PC-9 (cell line): ENCODE measurements at regions not wholly inside any gene's neighbourhood (a gene's known extent, or its start where the extent isn't known, plus 50 kb on each side); places are given as distances from the start of the nearest gene placed in this dataset.

Experiments used
- BruUV-seq: library from RNA; stranded (reverse); fragments of 400-500 nt; replicated peaks from 2 replicates; lab custom pipeline; 2021; lab: Mats Ljungman, UMichigan
- CTCF ChIA-PET: fragments of 300-600 bp; sonication (Branson Sonifier 250); formaldehyde crosslinking; loops from one replicate; lab custom pipeline; 2022; ENCODE audit warnings: antibody characterized with exemption; lab: Charles Lee
- POLR2A ChIA-PET: fragments of 300-600 bp; sonication (Branson Sonifier 250); formaldehyde crosslinking; loops from one replicate; lab custom pipeline; 2022; ENCODE audit warnings: antibody characterized with exemption; ENCODE audit not compliant: unreplicated experiment; lab: Charles Lee
- DNase-seq, 2 experiments: peaks; one replicate each; pipeline versions ENCODE4 v3.0.0 to v3.0.0-alpha.2; 2015 to 2022; ENCODE audit warnings: mixed read lengths in 1 of 2
- H2AFZ ChIP-seq: fragments of 200-600 bp; sonication (generic); 2 replicates; pipeline ENCODE4 v1.8.1; 2017; ENCODE audit warnings: antibody characterized with exemption
- H3F3A ChIP-seq: fragments of 200-600 bp; sonication (generic); 2 replicates; pipeline ENCODE4 v1.8.1; 2017; ENCODE audit warnings: antibody characterized with exemption, mild to moderate bottlenecking, low read depth; ENCODE audit not compliant: insufficient read depth
- H3K27ac ChIP-seq: fragments of 200-600 bp; sonication (generic); 2 replicates; pipeline ENCODE4 v1.6.1; 2016; ENCODE audit warnings: mixed run types
- H3K27me3 ChIP-seq: fragments of 200-600 bp; sonication (generic); 2 replicates; pipeline ENCODE4 v1.6.1; 2016; ENCODE audit warnings: low read depth, mixed run types; ENCODE audit not compliant: insufficient read depth
- H3K36me3 ChIP-seq: fragments of 200-600 bp; sonication (generic); 2 replicates; pipeline ENCODE4 v1.6.1; 2016; ENCODE audit warnings: low read depth, mixed run types
- H3K4me1 ChIP-seq: fragments of 200-600 bp; sonication (generic); replicated peaks from 2 replicates; pipeline ENCODE4 v1.6.1; 2016; ENCODE audit warnings: mixed run types; ENCODE audit not compliant: insufficient read depth
- H3K4me2 ChIP-seq: fragments of 200-600 bp; sonication (generic); 2 replicates; pipeline ENCODE4 v1.6.1; 2017; ENCODE audit warnings: mixed run types
- H3K4me3 ChIP-seq: fragments of 200-600 bp; sonication (generic); 2 replicates; pipeline ENCODE4 v1.6.1; 2016; ENCODE audit warnings: mixed run types
- H3K79me2 ChIP-seq: fragments of 200-600 bp; sonication (generic); 2 replicates; pipeline ENCODE4 v1.6.1; 2017; ENCODE audit warnings: low read depth, mixed run types
- H3K9me2 ChIP-seq: fragments of 200-600 bp; sonication (generic); 2 replicates; pipeline ENCODE4 v1.8.1; 2017; ENCODE audit warnings: mild to moderate bottlenecking; ENCODE audit not compliant: insufficient read depth
- H3K9me3 ChIP-seq: fragments of 200-600 bp; sonication (generic); 2 replicates; pipeline ENCODE4 v1.8.1; 2016; ENCODE audit warnings: low read depth; ENCODE audit not compliant: insufficient read depth
- H4K20me1 ChIP-seq: fragments of 200-600 bp; sonication (generic); 2 replicates; pipeline ENCODE4 v1.8.1; 2017; ENCODE audit not compliant: insufficient read depth
- CTCF ChIP-seq: fragments of 200-600 bp; sonication (generic); conservative IDR thresholded peaks from 2 replicates; pipeline ENCODE4 v1.6.1; 2017; ENCODE audit warnings: mixed run types, antibody characterized with exemption, mild to moderate bottlenecking, moderate library complexity
- EZH2 ChIP-seq: fragments of 200-600 bp; sonication (generic); IDR thresholded peaks from 2 replicates; pipeline ENCODE4 v1.8.0; 2017; ENCODE audit warnings: antibody characterized with exemption, low read depth
- intact Hi-C: fragments of 100-400 bp; cut with micrococcal nuclease; formaldehyde crosslinking; loops from one replicate; pipeline ENCODE4 v1.10.0; 2022; ENCODE audit not compliant: unreplicated experiment

GRCh38 chr1:30194741-30195423 is 528.5 kb downstream of the MATN1 start:
- no peaks in the 10 kb centered on the region for H3F3A ChIP-seq
- no peaks in the 10 kb centered on the region for H4K20me1 ChIP-seq
- BruUV-seq: no TSS peak
- H2AFZ ChIP-seq: no peak overlapping the region
- ChIA-PET POLR2A (no interaction called here), CTCF (no interaction called here)
- no peak for TF ChIP-seq CTCF
- H3K27me3 ChIP-seq: 0 out of 2 replicates have a peak, but pooled peaks cover 14% of the 10 kb centered on the region
- DNase-seq: no peak
- intact Hi-C loops: no loop called here
- no peaks in the 10 kb centered on the region for H3K4me1 ChIP-seq
- no peaks in the 10 kb centered on the region for H3K36me3 ChIP-seq
- H3K9me3 ChIP-seq: no peaks in the 10 kb centered on the region
- H3K79me2 ChIP-seq: no peaks in the 10 kb centered on the region
- no peak overlapping the region for H3K27ac ChIP-seq
- no peaks in the 10 kb centered on the region for H3K9me2 ChIP-seq
- no peak overlapping the region for H3K4me3 ChIP-seq
- no peak overlapping the region for H3K4me2 ChIP-seq

DNA sequence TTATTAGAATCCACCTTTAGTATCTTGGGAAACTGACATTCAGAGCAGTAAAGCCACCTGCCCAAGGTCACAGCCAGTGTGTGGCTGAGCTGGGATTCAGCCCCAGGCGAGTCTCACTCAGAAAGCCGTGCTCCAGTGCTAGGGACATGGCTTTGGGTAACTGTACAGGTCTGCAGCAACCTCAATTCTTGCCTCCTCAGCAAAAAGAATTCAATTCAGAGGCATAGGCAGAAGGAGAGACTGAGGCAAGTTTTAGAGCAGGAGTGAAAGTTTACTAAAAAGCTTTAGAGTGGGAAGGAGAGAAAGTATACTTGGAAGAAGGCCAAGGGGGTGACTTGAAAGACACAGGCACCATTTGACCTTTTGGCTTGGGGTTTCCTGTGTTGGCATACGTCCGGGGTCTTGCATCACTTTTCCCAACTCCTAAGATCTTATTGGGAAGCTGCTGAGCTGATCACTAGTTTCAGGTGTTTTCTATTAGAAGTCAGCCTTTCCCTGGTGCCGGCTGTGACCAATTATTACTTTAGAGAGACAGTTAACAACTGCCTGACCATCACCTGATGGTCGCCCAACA is 529.3 kb downstream of the MATN1 start:
- no peak overlapping the region for H3K4me3 ChIP-seq
- no peaks in the 10 kb centered on the region for H3K9me2 ChIP-seq
- no peak for DNase-seq
- intact Hi-C loops: no loop called here
- no peaks in the 10 kb centered on the region for H3K79me2 ChIP-seq
- H3K27ac ChIP-seq: no peak overlapping the region
- ChIA-PET CTCF (no interaction called here), POLR2A (no interaction called here)
- no TSS peak for BruUV-seq
- no peaks in the 10 kb centered on the region for H3F3A ChIP-seq
- H3K4me2 ChIP-seq: no peak overlapping the region
- no peaks in the 10 kb centered on the region for H3K9me3 ChIP-seq
- no peaks in the 10 kb centered on the region for H3K4me1 ChIP-seq
- H4K20me1 ChIP-seq: no peaks in the 10 kb centered on the region
- H3K36me3 ChIP-seq: no peaks in the 10 kb centered on the region
- H2AFZ ChIP-seq: no peak overlapping the region
- H3K27me3 ChIP-seq: 0 out of 2 replicates have a peak, but pooled peaks cover 14% of the 10 kb centered on the region
- no peak for TF ChIP-seq EZH2
- TF ChIP-seq CTCF: no peak

DNA sequence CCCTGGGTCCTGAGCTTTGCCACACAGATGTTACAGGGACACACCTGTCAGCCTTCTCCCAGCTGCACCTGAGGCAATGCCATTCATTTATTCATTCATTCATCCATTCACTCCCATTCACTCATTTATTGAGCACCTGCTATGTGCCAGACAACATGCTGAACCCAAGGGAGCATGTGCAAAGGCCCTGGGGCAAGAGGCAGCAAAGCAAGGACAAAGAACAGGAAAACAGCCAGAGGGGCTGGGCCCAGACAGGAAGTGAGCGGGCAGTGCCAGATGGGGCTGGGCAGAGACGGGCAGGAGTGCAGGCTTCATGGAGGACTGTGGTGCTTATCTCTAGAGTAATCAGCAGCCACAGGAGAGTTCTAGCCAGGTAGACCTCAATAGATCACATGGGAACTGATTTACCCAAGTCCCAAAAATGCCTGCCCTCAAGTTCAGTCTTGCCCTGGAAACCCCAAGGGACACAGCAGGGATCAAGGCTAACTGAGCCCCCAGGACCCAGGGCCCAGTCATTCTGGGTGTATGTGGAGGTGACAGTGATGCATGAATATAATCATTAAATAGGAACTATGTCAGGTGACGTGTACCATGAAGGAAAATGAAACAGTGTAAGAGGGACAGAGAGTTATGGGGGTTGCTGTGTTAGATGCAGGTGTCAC is 530.3 kb downstream of the MATN1 start:
- POLR2A ChIA-PET: no interaction called here
- TF ChIP-seq CTCF (no peak), EZH2 (no peak)
- H3K79me2 ChIP-seq: no peaks in the 10 kb centered on the region
- H3K27me3 ChIP-seq: 0 out of 2 replicates have a peak, but pooled peaks cover 10% of the 10 kb centered on the region
- H3F3A ChIP-seq: no peaks in the 10 kb centered on the region
- no peak overlapping the region for H3K27ac ChIP-seq
- no peaks in the 10 kb centered on the region for H3K36me3 ChIP-seq
- H2AFZ ChIP-seq: no peak overlapping the region
- H3K4me2 ChIP-seq: no peak overlapping the region
- H3K4me3 ChIP-seq: no peak overlapping the region
- CTCF ChIA-PET: no interaction called here
- DNase-seq: no peak
- no peaks in the 10 kb centered on the region for H3K4me1 ChIP-seq
- intact Hi-C loops: no loop called here
- no peaks in the 10 kb centered on the region for H3K9me3 ChIP-seq
- H3K9me2 ChIP-seq: no peaks in the 10 kb centered on the region
- BruUV-seq: no TSS peak
- H4K20me1 ChIP-seq: no peaks in the 10 kb centered on the region
